Mesothelial cell of epicardium (in vitro differentiated cells): ENCODE measurements at regions not wholly inside any gene's neighbourhood (a gene's known extent, or its start where the extent isn't known, plus 50 kb on each side); places are given as distances from the start of the nearest gene placed in this dataset.

ENCODE experiments used
- DNase-seq, 2 experiments: peaks; one replicate each; pipeline ENCODE4 v3.0.0; 2021; ENCODE audit warnings: low spot score in 2 of 2; ENCODE audit not compliant: unreplicated experiment in 2 of 2
- H3K27ac Mint-ChIP-seq: 2 replicates; pipeline ENCODE4 v1.8.0; 2021; ENCODE audit warnings: mixed read lengths
- H3K27me3 Mint-ChIP-seq: 2 replicates; pipeline ENCODE4 v1.8.0; 2021; ENCODE audit warnings: low read depth, mixed read lengths
- H3K36me3 Mint-ChIP-seq: 2 replicates; pipeline ENCODE4 v1.8.0; 2021; ENCODE audit warnings: mixed read lengths
- H3K4me1 Mint-ChIP-seq: 2 replicates; pipeline ENCODE4 v1.8.0; 2021; ENCODE audit warnings: mixed read lengths
- H3K4me3 Mint-ChIP-seq: 2 replicates; pipeline ENCODE4 v1.8.0; 2021; ENCODE audit warnings: mild to moderate bottlenecking, moderate library complexity, mixed read lengths
- H3K9me3 Mint-ChIP-seq: 2 replicates; pipeline ENCODE4 v1.8.0; 2021; ENCODE audit warnings: mixed read lengths
- TF ChIP-seq, protein P1 (sequence below): fragments of 200-600 bp; sonication (generic); IDR thresholded peaks from one replicate; pipeline ENCODE4 v1.5.0; 2021; ENCODE audit warnings: antibody characterized with exemption; ENCODE audit not compliant: unreplicated experiment

- no peaks in the 10 kb centered on the region for H3K9me3 Mint-ChIP-seq
- H3K27ac Mint-ChIP-seq: no peak overlapping the region
- no peaks in the 10 kb centered on the region for H3K36me3 Mint-ChIP-seq
- no peaks in the 10 kb centered on the region for H3K27me3 Mint-ChIP-seq
- DNase-seq: no peak
- TF ChIP-seq, protein P1, sequence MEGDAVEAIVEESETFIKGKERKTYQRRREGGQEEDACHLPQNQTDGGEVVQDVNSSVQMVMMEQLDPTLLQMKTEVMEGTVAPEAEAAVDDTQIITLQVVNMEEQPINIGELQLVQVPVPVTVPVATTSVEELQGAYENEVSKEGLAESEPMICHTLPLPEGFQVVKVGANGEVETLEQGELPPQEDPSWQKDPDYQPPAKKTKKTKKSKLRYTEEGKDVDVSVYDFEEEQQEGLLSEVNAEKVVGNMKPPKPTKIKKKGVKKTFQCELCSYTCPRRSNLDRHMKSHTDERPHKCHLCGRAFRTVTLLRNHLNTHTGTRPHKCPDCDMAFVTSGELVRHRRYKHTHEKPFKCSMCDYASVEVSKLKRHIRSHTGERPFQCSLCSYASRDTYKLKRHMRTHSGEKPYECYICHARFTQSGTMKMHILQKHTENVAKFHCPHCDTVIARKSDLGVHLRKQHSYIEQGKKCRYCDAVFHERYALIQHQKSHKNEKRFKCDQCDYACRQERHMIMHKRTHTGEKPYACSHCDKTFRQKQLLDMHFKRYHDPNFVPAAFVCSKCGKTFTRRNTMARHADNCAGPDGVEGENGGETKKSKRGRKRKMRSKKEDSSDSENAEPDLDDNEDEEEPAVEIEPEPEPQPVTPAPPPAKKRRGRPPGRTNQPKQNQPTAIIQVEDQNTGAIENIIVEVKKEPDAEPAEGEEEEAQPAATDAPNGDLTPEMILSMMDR: no peak
- no peak overlapping the region for H3K4me3 Mint-ChIP-seq
- peaks cover 8% of the 10 kb centered on the region for H3K4me1 Mint-ChIP-seq
Measured at GRCh38 chr13:87941226-87941625, 270.1 kb downstream of the SLITRK5 start.

- Mint-ChIP-seq H3K4me1 (peaks cover 10% of the 10 kb centered on the region), H3K27ac (no peak overlapping the region), H3K27me3 (no peaks in the 10 kb centered on the region), H3K9me3 (no peaks in the 10 kb centered on the region), H3K4me3 (no peak overlapping the region), H3K36me3 (no peaks in the 10 kb centered on the region)
- TF ChIP-seq, protein P1: no peak
- DNase-seq: no peak
Measured at GRCh38 chr13:87942205-87942604, 271.0 kb downstream of the SLITRK5 start.

DNA sequence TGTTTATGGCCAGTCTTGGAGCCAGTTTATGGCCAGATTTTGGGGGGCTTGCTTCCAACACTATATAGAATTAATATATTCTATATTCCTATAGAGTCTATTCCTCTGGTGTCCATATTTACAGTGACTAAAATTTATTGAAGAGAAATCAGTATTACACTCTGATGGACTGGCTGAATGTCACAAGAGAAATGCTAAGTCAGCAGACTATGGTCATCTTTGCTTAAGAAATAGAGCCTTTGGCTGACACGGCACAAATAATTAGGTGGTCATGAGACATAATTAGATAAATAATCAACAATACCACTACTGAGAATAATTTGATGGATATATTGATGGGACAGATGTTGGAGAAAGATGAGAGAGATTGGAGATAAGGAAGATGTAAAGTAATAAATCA lies 272.9 kb downstream of the SLITRK5 start:
- Mint-ChIP-seq H3K27me3 (no peaks in the 10 kb centered on the region), H3K4me1 (peaks cover 10% of the 10 kb centered on the region), H3K27ac (no peak overlapping the region), H3K4me3 (no peak overlapping the region), H3K9me3 (no peaks in the 10 kb centered on the region), H3K36me3 (no peaks in the 10 kb centered on the region)
- DNase-seq: no peak
- TF ChIP-seq, protein P1: no peak

- Mint-ChIP-seq H3K27ac (no peak overlapping the region), H3K36me3 (no peaks in the 10 kb centered on the region)
- no peak for DNase-seq
Measured at GRCh38 chr13:87952377-87952776, 281.2 kb downstream of the SLITRK5 start.

GRCh38 chr13:87953381-87953780 lies 282.2 kb downstream of the SLITRK5 start:
- no peak for DNase-seq
- H3K36me3 Mint-ChIP-seq: no peaks in the 10 kb centered on the region
- H3K9me3 Mint-ChIP-seq: no peaks in the 10 kb centered on the region
- TF ChIP-seq, protein P1: no peak
- H3K27me3 Mint-ChIP-seq: no peaks in the 10 kb centered on the region
- no peak overlapping the region for H3K4me3 Mint-ChIP-seq
- H3K27ac Mint-ChIP-seq: no peak overlapping the region
- H3K4me1 Mint-ChIP-seq: peaks cover 9% of the 10 kb centered on the region

More at GRCh38 chr13:87952377-87952776, 281.2 kb downstream of the SLITRK5 start:
- no peaks in the 10 kb centered on the region for H3K27me3 Mint-ChIP-seq
- no peaks in the 10 kb centered on the region for H3K9me3 Mint-ChIP-seq
- TF ChIP-seq, protein P1: no peak
- no peak overlapping the region for H3K4me3 Mint-ChIP-seq
- H3K4me1 Mint-ChIP-seq: peaks cover 9% of the 10 kb centered on the region

DNA sequence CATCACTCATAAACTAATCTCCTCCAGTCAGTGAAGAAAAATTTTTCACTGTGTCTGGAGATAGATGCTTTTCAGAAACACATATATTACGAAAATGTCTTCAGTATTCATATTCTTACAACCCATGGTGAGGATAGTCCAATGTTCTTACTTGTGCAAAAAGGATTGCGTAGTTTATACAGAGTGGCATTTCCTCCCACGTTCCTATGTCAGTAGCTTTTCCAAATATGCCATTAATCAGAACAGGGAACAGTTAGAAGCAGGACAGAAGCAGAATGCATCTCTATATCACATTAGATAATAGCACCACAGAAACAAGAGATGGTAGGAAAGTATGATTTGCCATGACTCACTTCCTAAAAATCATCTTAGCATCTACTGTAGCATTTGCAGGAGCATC lies 282.9 kb downstream of the SLITRK5 start:
- Mint-ChIP-seq H3K27ac (no peak overlapping the region), H3K9me3 (no peaks in the 10 kb centered on the region), H3K36me3 (no peaks in the 10 kb centered on the region), H3K4me3 (no peak overlapping the region), H3K4me1 (peaks cover 9% of the 10 kb centered on the region), H3K27me3 (no peaks in the 10 kb centered on the region)
- TF ChIP-seq, protein P1: no peak
- DNase-seq: no peak
